A204.1 (cell line): ENCODE measurements at regions not wholly inside any gene's neighbourhood (a gene's known extent, or its start where the extent isn't known, plus 50 kb on each side); places are given as distances from the start of the nearest gene placed in this dataset.

Experiments
- FAIRE-seq: peaks from 2 replicates; lab custom pipeline; 2012; peaks lifted over from hg19 to GRCh38; lab: Jason Lieb, UNC

GRCh38 chr17:51559778-51560177, 299.4 kb downstream of the UTP18 start:
- no peak for FAIRE-seq

DNA sequence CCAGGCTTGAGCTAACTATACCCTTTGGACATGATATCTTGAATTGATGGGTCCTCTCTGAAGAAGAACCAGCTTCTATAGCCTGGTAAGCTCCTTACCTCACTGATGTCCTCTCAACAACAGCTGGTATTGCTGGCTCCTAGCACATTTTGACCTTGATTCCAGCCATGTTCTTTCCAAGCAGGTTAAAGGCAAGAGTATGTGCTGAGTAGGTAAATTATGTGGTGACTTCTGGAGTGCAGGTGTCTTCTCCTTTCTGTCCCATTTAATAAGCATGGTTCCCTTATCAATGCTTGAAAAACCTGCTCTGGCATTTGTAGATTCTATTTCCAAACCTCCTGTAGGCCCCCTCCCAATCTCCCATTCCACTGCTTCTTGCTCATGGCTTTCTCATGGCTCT, 300.1 kb downstream of the UTP18 start:
- FAIRE-seq, result no peak

GRCh38 chr17:51563961-51564360, 303.6 kb downstream of the UTP18 start:
- no peak for FAIRE-seq

DNA sequence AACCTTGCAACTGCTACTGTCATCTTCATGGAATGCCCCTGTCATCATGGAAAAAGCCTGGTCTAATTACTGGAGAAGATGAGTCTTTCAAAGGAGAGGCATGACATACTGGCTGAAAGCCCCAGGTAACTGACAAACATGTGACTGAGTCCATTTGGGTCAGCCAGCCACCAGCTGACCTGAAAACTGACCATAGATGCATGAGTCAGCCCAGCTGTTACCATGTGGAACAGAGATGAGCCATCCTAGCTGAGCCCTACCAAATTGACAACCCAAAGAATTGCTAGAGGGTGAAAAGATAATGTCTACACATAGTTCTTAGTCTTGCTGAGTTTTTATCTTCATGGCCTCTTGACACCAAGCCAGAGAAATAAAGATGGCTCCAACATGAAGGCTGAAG, 311.8 kb downstream of the UTP18 start:
- no peak for FAIRE-seq
